ENCODE measurements at regions not wholly inside any gene's neighbourhood (a gene's known extent, or its start where the extent isn't known, plus 50 kb on each side); places are given as distances from the start of the nearest gene placed in this dataset.
"Not testable (repeated sequence)": the region's sequence is repeated elsewhere in the genome, so short reads cannot be mapped to it uniquely, and the experiment has no call there.

GRCh38 chr21:24444736-24445135 is 1162.5 kb downstream of the MRPL39 start:
- no peak for DNase-seq

- no peak for DNase-seq
Observed at GRCh38 chr21:24436236-24436635, 1171.0 kb downstream of the MRPL39 start.

- no peak for DNase-seq
Observed at GRCh38 chr21:24428591-24429199, 1178.6 kb downstream of the MRPL39 start.

- DNase-seq, result no peak
Observed at GRCh38 chr21:24424776-24425175, 1182.5 kb downstream of the MRPL39 start.

- DNase-seq, result no peak
Observed at GRCh38 chr21:24423546-24423945, 1183.7 kb downstream of the MRPL39 start.

GRCh38 chr21:24420689-24421088 is 1186.6 kb downstream of the MRPL39 start:
- DNase-seq, result no peak

- not testable (repeated sequence) for DNase-seq
Observed at GRCh38 chr21:24419641-24420040, 1187.6 kb downstream of the MRPL39 start.

- no peak for DNase-seq
Observed at GRCh38 chr21:24418671-24419070, 1188.6 kb downstream of the MRPL39 start.

- no peak for DNase-seq
Observed at GRCh38 chr21:24411429-24411828, 1195.9 kb downstream of the MRPL39 start.

GRCh38 chr21:24403221-24403620 is 1204.1 kb downstream of the MRPL39 start:
- no peak for DNase-seq

- no peak for DNase-seq
Observed at GRCh38 chr21:24395320-24395923, 1211.9 kb downstream of the MRPL39 start.

- no peak for DNase-seq
Observed at GRCh38 chr21:24375201-24375600, 1232.1 kb downstream of the MRPL39 start.

- DNase-seq, result no peak
Observed at GRCh38 chr21:24372506-24372905, 1234.8 kb downstream of the MRPL39 start.

- DNase-seq, result no peak
Observed at GRCh38 chr21:24369746-24370145, 1237.5 kb downstream of the MRPL39 start.

GRCh38 chr21:24369278-24369677 is 1238.0 kb downstream of the MRPL39 start:
- no peak for DNase-seq

GRCh38 chr21:24367936-24368335 is 1239.3 kb downstream of the MRPL39 start:
- no peak for DNase-seq

- no peak for DNase-seq
Observed at GRCh38 chr21:24353492-24353891, 1253.8 kb downstream of the MRPL39 start.

- no peak for DNase-seq
Observed at GRCh38 chr21:24339406-24339805, 1267.9 kb downstream of the MRPL39 start.

GRCh38 chr21:24336491-24336890 is 1270.8 kb downstream of the MRPL39 start:
- DNase-seq, result no peak

- no peak for DNase-seq
Observed at GRCh38 chr21:24323536-24323935, 1283.7 kb downstream of the MRPL39 start.

- DNase-seq, result no peak
Observed at GRCh38 chr21:24316277-24316922, 1290.9 kb downstream of the MRPL39 start.

- no peak for DNase-seq
Observed at GRCh38 chr21:24310788-24311187, 1296.5 kb downstream of the MRPL39 start.

- no peak for DNase-seq
Observed at GRCh38 chr21:24308183-24308582, 1299.1 kb downstream of the MRPL39 start.

GRCh38 chr21:24302400-24302799 is 1304.9 kb downstream of the MRPL39 start:
- no peak for DNase-seq

GRCh38 chr21:24298040-24298439 is 1309.2 kb downstream of the MRPL39 start:
- DNase-seq, result no peak

Data from KG1 (cell line).